ENCODE measurements at regions not wholly inside any gene's neighbourhood (a gene's known extent, or its start where the extent isn't known, plus 50 kb on each side); places are given as distances from the start of the nearest gene placed in this dataset.
"Not testable (repeated sequence)": the region's sequence is repeated elsewhere in the genome, so short reads cannot be mapped to it uniquely, and the experiment has no call there.

GRCh38 chr7:116340943-116341907 lies 130.9 kb downstream of the TES start:
- DNase-seq (ENCODE audit: low read depth in 2 of 2): no peak

DNA sequence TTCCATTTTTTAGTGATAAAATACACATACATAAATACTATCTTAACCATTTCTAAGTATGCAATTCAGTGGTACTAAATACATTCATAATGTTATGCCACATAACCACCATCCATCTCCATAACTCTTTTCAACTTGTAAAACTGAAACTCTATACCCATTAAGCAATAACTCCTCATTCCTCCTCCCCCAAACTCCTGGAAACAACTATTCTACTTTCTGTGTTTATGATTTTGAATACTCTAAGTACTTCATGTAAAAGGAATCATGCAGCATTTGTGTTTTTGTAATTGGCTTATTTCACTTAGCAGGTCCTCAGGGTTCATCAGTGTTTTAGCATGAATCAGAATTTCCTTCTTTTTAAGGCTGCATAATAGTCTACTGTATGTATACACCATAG lies 131.8 kb downstream of the TES start:
- no peak for DNase-seq (ENCODE audit: low read depth in 2 of 2)

- no peak for DNase-seq (ENCODE audit: low read depth in 2 of 2)
Measured at GRCh38 chr7:116347151-116347832, 137.0 kb downstream of the TES start.

DNA sequence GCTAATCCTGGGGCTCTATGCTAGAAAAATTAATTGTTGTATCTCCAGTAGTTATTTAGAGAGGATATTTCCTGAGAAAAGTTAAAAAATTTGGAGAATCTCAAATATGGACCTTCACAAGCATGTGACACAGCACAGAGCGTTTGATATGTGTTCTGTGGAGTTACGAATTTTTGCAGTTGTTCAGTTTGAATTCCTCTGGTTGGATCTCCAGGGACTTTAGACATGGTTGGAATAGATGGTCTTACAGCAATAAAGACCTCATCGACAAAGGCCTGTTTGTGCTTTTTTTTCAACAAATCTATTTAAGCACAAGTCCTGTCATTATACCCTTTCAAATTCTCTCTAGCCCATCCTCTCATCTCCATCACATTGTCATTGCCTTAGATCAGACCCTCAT lies 138.0 kb downstream of the TES start:
- no peak for DNase-seq (ENCODE audit: low read depth in 2 of 2)

GRCh38 chr7:116351966-116352365 lies 141.6 kb downstream of the TES start:
- no peak for DNase-seq (ENCODE audit: low read depth in 2 of 2)

DNA sequence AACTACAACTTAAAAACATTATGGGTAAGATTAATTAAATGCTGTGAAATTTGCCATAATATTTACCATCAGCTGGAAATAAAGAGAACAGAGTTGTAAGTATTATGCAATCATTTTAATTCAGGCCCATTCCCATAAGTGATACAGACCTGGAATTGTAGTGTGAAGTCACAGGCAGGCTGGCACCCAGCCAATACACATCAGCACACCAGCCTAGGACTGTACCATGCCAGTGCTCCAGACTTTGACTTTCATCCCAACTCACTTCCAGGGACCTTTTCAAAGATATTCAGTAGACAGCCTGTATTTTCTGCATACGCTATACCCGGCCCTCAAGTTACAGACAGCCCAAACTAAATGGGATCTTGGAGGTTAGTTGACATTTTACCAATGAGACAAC lies 143.3 kb downstream of the TES start:
- DNase-seq (ENCODE audit: low read depth in 2 of 2): no peak

DNA sequence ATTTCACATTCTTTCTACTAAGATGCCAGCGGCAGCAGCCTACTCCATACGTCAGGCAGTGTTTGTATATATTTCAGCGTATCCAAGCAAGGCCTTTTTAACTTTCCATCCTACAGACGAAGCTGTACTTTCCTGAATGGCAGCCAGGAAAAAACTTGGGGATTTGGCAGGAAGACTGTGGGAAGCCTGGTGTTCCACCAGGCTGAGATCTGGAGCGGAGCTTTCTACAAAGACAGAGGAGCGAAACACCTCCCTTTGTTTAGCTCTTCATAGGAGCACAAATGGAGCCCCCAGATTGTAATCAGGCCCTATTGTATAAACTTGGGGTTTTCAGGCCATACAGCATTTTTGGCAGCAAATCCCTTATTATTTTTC lies 143.8 kb downstream of the TES start:
- DNase-seq (ENCODE audit: low read depth in 2 of 2): no peak

- no peak for DNase-seq (ENCODE audit: low read depth in 2 of 2)
Measured at GRCh38 chr7:116354546-116355423, 144.4 kb downstream of the TES start.

- DNase-seq (ENCODE audit: low read depth in 2 of 2): no peak
Measured at GRCh38 chr7:116355424-116355765, 144.1 kb upstream of the CAV2 start.

DNA sequence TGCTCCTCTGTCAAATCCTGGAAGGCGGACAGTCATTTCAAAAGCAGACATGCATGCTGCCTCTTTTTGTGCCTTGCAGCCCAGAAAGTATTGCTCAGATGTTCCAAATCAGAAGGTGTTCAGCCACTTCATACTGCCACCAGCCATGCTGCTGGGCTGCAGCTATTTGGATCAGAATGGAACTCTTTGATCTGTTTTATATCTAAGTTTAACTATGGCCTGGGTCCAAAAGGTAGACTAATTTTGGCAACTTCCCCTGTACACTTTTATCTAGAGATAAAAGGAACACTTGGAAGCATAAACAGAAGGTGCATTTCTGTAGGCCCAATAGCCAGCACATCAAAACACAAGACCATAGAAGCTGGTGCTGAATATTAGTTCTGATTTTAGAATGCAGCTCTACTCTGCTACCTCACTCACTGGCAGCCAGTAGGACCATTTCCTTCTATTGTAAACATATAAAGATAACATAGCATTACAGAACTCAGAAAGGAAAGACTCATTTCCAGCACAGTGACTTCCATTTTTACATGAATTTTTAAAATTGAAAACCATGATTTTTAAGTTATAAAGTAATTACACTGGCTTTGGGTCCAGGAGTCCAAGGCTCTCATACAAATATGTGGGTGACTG lies 143.1 kb upstream of the CAV2 start:
- DNase-seq (ENCODE audit: low read depth in 2 of 2): no peak

GRCh38 chr7:116356979-116357378 lies 142.6 kb upstream of the CAV2 start:
- DNase-seq (ENCODE audit: low read depth in 2 of 2): no peak

GRCh38 chr7:116357781-116358670 lies 141.5 kb upstream of the CAV2 start:
- no peak for DNase-seq (ENCODE audit: low read depth in 2 of 2)

- no peak for DNase-seq (ENCODE audit: low read depth in 2 of 2)
Measured at GRCh38 chr7:116361767-116362166, 137.8 kb upstream of the CAV2 start.

DNA sequence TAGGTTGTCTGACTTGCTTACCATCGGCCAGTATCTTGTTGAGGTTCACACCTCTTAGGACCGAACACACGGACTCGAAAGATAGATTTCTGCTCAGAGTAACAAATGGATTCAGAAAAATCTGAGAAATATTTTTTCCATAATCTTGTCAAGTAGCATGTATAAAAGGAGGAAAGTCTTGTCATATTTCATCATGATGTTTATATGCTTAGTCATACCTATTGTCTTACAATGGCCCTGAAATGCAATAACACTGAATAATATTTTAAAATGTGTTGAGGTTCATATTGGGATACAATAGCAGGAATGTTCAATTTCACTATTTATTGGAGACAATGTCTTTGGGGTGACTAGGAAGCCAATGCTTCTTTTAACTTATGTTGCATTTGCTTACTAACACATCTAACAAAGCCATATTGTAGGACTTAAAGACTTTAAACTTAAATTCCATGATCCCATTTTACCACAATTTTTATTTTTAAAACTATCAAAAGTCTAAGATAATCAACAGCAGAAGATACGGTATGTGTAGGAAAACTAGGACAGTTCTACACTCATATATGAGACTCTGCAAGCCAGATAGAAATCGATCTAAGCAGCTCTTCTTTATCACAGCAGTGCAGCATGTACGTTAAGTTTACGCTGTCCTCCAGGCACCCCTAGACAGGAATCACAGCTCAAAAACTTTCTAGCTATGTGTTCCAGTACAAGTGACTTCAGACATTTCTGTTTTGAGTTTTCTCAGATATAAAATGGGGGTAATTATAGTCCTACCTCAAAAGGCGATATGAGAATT lies 135.7 kb upstream of the CAV2 start:
- no peak for DNase-seq (ENCODE audit: low read depth in 2 of 2)

- DNase-seq (ENCODE audit: low read depth in 2 of 2): no peak
Measured at GRCh38 chr7:116364469-116364868, 135.1 kb upstream of the CAV2 start.

DNA sequence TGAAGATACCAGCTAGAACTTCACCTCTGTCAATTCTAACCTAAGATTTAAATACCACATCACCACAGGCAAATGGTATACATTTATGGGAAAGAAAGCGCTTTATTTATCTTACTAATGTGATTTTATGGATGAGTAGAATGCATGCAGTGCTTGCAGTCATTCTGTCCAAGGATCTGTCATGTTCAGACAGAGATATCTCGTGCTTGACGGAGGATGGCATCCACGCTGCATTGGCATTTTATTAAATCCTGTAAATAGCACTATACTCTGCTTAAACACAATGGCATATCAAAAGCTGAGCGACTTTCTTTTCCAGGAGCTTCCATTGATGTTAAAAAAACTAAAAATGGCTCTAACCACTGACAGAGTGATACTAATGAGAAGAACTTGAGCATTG lies 133.7 kb upstream of the CAV2 start:
- DNase-seq (ENCODE audit: low read depth in 2 of 2): no peak

- DNase-seq (ENCODE audit: low read depth in 2 of 2): no peak
Measured at GRCh38 chr7:116367171-116367813, 132.2 kb upstream of the CAV2 start.

DNA sequence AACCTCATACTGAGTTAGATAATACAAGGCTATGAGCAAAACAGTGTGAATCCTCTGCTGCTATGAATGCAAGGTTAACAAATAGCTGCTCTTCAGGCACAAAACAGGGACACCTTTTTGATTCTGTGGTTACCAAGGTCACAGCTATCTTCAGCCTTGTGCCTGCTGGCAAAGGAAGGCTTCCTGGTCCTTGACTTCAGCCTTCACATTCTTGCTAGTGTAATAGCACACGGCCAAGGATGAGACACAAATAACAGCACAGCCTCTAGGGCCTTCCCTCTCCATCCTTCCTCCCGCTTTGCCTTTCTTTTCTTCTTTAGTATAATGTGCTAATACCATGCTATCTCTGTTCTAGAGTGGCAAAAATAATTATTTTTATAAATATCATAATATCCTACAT lies 130.6 kb upstream of the CAV2 start:
- no peak for DNase-seq (ENCODE audit: low read depth in 2 of 2)

GRCh38 chr7:116371536-116371935 lies 128.0 kb upstream of the CAV2 start:
- DNase-seq (ENCODE audit: low read depth in 2 of 2): not testable (repeated sequence)

Measured in stimulated activated CD4-positive, alpha-beta T cell treated with anti-CD3 and anti-CD28 coated beads, Interleukin-4, amount 100 ng/mL, for 48 hours (primary cell).